ENCODE measurements at regions not wholly inside any gene's neighbourhood (a gene's known extent, or its start where the extent isn't known, plus 50 kb on each side); places are given as distances from the start of the nearest gene placed in this dataset.

DNA sequence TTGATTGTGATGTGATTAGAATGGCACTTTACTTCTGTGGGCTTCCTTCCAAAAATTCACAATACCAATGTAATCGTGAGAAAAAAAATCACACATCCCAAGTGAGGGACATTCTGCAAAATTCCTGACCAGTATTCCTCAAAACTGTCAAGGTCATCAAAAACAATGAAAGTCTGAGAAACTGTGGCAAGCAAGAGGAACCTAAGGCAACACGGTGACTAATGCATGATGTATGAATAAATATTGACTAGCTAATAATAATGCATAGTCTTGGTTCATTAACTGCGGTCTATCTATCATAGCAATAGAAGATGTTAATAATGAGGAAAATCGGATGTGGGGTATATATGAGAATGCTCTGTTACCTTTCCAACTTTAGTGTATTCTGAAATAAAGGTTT, 159.0 kb downstream of the RFC3 start:
- TF ChIP-seq, protein P1, sequence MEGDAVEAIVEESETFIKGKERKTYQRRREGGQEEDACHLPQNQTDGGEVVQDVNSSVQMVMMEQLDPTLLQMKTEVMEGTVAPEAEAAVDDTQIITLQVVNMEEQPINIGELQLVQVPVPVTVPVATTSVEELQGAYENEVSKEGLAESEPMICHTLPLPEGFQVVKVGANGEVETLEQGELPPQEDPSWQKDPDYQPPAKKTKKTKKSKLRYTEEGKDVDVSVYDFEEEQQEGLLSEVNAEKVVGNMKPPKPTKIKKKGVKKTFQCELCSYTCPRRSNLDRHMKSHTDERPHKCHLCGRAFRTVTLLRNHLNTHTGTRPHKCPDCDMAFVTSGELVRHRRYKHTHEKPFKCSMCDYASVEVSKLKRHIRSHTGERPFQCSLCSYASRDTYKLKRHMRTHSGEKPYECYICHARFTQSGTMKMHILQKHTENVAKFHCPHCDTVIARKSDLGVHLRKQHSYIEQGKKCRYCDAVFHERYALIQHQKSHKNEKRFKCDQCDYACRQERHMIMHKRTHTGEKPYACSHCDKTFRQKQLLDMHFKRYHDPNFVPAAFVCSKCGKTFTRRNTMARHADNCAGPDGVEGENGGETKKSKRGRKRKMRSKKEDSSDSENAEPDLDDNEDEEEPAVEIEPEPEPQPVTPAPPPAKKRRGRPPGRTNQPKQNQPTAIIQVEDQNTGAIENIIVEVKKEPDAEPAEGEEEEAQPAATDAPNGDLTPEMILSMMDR (IDR thresholded peaks at IDR 0.05): no peak
- Histone ChIP-seq H2AFZ (no peak overlapping the region), H3K4me2 (ENCODE audit: low read length) (no peak overlapping the region), H3K9ac (no peak overlapping the region), H3K27me3 (ENCODE audit: control insufficient read depth, insufficient read depth, low read length) (no peaks in the 10 kb centered on the region), H3K36me3 (ENCODE audit: control insufficient read depth, insufficient read depth, low read length) (no peaks in the 10 kb centered on the region), H3K27ac (no peak overlapping the region), H3K9me3 (ENCODE audit: control insufficient read depth, low read length) (no peaks in the 10 kb centered on the region), H3K79me2 (no peaks in the 10 kb centered on the region), H3K4me3 (ENCODE audit: low read depth, low read length) (no peak overlapping the region), H3K4me1 (no peaks in the 10 kb centered on the region)

DNA sequence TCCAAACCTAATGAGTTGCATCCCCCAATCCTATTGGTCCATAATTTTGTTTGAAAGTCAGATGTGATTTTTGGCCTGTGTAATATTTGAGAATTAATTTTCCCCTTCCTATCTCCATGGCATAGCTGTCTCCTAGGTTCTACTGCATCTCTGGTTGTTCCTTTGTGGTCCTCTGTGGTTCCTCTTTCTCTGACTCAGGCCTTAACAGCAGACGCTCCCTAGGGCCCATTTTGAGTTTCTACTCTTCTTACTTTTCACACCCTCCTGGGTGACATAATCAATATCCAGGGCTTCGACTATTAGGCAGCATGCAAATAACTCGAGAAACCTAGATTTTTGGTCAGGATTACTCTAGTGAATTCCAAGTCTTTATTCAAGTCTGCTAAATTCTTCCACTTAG, 160.7 kb downstream of the RFC3 start:
- no peak overlapping the region for H3K4me3 ChIP-seq (ENCODE audit: low read depth, low read length)
- no peak overlapping the region for H3K9ac ChIP-seq
- no peak overlapping the region for H3K27ac ChIP-seq
- no peaks in the 10 kb centered on the region for H3K79me2 ChIP-seq
- no peaks in the 10 kb centered on the region for H3K36me3 ChIP-seq (ENCODE audit: control insufficient read depth, insufficient read depth, low read length)
- H3K4me2 ChIP-seq (ENCODE audit: low read length): no peak overlapping the region
- H3K27me3 ChIP-seq (ENCODE audit: control insufficient read depth, insufficient read depth, low read length): no peaks in the 10 kb centered on the region
- H2AFZ ChIP-seq: no peak overlapping the region
- H3K9me3 ChIP-seq (ENCODE audit: control insufficient read depth, low read length): no peaks in the 10 kb centered on the region
- no peaks in the 10 kb centered on the region for H3K4me1 ChIP-seq
- TF ChIP-seq, protein P1 (IDR thresholded peaks at IDR 0.05): no peak

DNA sequence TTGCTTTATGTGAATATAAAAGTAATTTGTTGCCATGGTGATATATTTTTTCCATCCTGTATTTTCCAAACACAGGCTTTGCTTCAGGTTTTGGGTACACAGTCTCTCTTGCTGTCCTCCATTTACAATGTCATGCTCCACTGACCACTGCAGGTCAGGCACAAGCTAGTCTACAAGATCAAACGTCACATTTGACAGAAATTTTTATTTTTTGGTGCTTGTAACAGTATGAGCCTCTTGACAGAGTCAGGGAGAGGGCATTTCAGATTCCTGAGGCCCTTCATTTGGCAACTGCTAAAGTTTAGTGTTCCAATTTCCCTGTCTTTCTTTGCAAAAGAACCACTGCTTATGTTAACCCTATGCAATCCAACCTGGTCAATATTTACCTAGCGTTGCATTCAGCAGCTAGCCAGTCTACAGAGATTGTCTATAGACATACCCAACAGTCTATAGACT, 175.0 kb downstream of the RFC3 start:
- no peaks in the 10 kb centered on the region for H3K4me1 ChIP-seq
- no peak overlapping the region for H3K4me2 ChIP-seq (ENCODE audit: low read length)
- H3K79me2 ChIP-seq: no peaks in the 10 kb centered on the region
- TF ChIP-seq, protein P1 (IDR thresholded peaks at IDR 0.05): no peak
- no peak overlapping the region for H3K4me3 ChIP-seq (ENCODE audit: low read depth, low read length)
- H3K9ac ChIP-seq: no peak overlapping the region
- no peaks in the 10 kb centered on the region for H3K9me3 ChIP-seq (ENCODE audit: control insufficient read depth, low read length)
- no peak overlapping the region for H3K27ac ChIP-seq
- H2AFZ ChIP-seq: no peak overlapping the region
- H3K36me3 ChIP-seq (ENCODE audit: control insufficient read depth, insufficient read depth, low read length): no peaks in the 10 kb centered on the region
- no peaks in the 10 kb centered on the region for H3K27me3 ChIP-seq (ENCODE audit: control insufficient read depth, insufficient read depth, low read length)

DNA sequence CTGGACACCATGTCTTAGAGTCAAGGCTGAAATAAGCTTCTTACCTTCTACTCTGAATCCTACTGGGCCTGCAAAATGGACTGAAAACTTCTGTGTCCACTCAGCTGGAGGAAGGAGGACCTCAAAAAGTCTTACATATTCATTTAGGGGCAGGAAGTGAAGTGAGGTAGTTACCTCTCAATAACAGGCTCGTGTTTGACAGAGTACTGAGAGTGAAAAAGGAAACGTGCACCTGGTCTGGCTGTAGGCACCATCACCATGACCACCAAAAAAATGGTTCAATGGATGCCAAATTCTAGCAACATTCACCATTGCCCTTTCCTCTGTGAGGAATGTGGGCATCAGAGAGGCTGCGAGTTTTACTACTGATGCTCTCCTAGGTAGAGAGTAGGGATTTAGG, 176.2 kb downstream of the RFC3 start:
- Histone ChIP-seq H3K79me2 (no peaks in the 10 kb centered on the region), H3K27ac (no peak overlapping the region), H3K9me3 (ENCODE audit: control insufficient read depth, low read length) (no peaks in the 10 kb centered on the region), H2AFZ (no peak overlapping the region), H3K4me2 (ENCODE audit: low read length) (no peak overlapping the region), H3K9ac (no peak overlapping the region), H3K36me3 (ENCODE audit: control insufficient read depth, insufficient read depth, low read length) (no peaks in the 10 kb centered on the region), H3K4me3 (ENCODE audit: low read depth, low read length) (no peak overlapping the region), H3K27me3 (ENCODE audit: control insufficient read depth, insufficient read depth, low read length) (no peaks in the 10 kb centered on the region), H3K4me1 (no peaks in the 10 kb centered on the region)
- TF ChIP-seq, protein P1 (IDR thresholded peaks at IDR 0.05): no peak

DNA sequence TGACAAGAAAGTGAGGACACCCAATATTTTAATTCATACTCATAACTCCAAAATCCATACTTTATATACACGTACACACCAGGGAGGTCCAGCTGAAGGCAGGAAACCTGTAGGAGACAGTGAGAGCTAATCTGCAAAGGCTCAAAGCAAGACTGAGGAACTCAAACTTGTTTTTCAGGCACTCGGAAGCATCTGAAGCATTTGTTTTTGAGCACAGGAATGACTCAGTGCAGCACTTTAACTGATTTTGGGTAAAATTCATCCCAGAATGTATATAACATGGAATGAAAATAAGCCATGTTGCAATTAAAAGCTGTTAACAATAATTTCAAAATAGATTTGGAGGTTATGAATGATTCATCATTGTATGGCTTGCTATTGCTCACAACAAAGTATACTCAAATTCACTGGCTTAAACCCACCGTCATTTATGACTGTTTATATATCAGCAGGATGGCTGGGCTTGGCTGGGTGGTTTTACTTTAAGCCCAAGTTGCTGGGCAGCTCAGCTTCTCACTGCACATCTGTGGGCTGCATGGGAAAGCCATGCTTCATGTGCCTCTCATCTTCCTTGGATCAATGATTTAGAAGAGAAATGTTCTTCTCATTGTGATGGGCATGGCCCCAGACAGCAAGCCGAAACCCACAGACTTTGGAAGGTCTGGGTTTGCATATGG, 177.0 kb downstream of the RFC3 start:
- H3K27ac ChIP-seq: no peak overlapping the region

More for the DNA sequence above, 177.0 kb downstream of the RFC3 start:
- H3K4me3 ChIP-seq (ENCODE audit: low read depth, low read length): no peak overlapping the region
- no peaks in the 10 kb centered on the region for H3K36me3 ChIP-seq (ENCODE audit: control insufficient read depth, insufficient read depth, low read length)
- TF ChIP-seq, protein P1 (IDR thresholded peaks at IDR 0.05): no peak
- H3K4me2 ChIP-seq (ENCODE audit: low read length): no peak overlapping the region
- H3K4me1 ChIP-seq: no peaks in the 10 kb centered on the region
- no peaks in the 10 kb centered on the region for H3K79me2 ChIP-seq
- H2AFZ ChIP-seq: no peak overlapping the region
- H3K9ac ChIP-seq: no peak overlapping the region
- H3K9me3 ChIP-seq (ENCODE audit: control insufficient read depth, low read length): no peaks in the 10 kb centered on the region
- H3K27me3 ChIP-seq (ENCODE audit: control insufficient read depth, insufficient read depth, low read length): no peaks in the 10 kb centered on the region
